K562 (cell line): ENCODE measurements at regions not wholly inside any gene's neighbourhood (a gene's known extent, or its start where the extent isn't known, plus 50 kb on each side); places are given as distances from the start of the nearest gene placed in this dataset.

ENCODE experiments used
- FOXJ2 ChIP-seq: fragments of 200-800 bp; sonication (Bioruptor generic); IDR thresholded peaks from 2 replicates; pipeline ENCODE4 v1.6.1; 2016; ENCODE audit warnings: missing genetic modification characterization, missing compliant biosample characterization
- LEF1 ChIP-seq: fragments of 450-650 bp; IDR thresholded peaks from 2 replicates; pipeline ENCODE4 v1.6.1; 2016; ENCODE audit warnings: mild to moderate bottlenecking
- MAZ ChIP-seq, 2 experiments: fragments of 450-650 bp in 1 of 2; sonication (generic) in 1 of 2; formaldehyde crosslinking; IDR thresholded peaks in 1 of 2; conservative IDR thresholded peaks in 1 of 2; 2 replicates each; pipeline versions ENCODE4 v1.4.0 to v1.5.0; 2020; ENCODE audit warnings: mild to moderate bottlenecking in 1 of 2, missing genetic modification reagents in 1 of 2
- MEF2A ChIP-seq: IDR thresholded peaks from 2 replicates; pipeline ENCODE4 v1.6.1; 2011; ENCODE audit warnings: low read depth, mild to moderate bottlenecking, low read length, moderate library complexity; ENCODE audit not compliant: control insufficient read depth
- NR2C1 ChIP-seq, 2 experiments: fragments of 450-650 bp; IDR thresholded peaks; 2 replicates each; pipeline ENCODE4 v1.6.1; 2017; ENCODE audit warnings: mild to moderate bottlenecking in 2 of 2, antibody characterized with exemption in 1 of 2, inconsistent platforms in 1 of 2, missing compliant biosample characterization in 1 of 2, missing genetic modification characterization in 1 of 2
- POLR2G ChIP-seq: fragments of 200-400 bp; formaldehyde crosslinking; IDR thresholded peaks from 2 replicates; pipeline ENCODE4 v1.6.1; 2017; ENCODE audit warnings: low read depth, mild to moderate bottlenecking, antibody characterized with exemption, low read length, moderate library complexity
- PTBP1 ChIP-seq: fragments of 200-400 bp; formaldehyde crosslinking; IDR thresholded peaks from 2 replicates; pipeline ENCODE4 v1.6.1; 2017; ENCODE audit warnings: low read depth, low read length
- SIX5 ChIP-seq, 2 experiments: IDR thresholded peaks; 2 replicates each; pipeline ENCODE4 v1.6.1; 2011; ENCODE audit warnings: low read length in 2 of 2, borderline replicate concordance in 1 of 2, low read depth in 1 of 2, mild to moderate bottlenecking in 1 of 2, moderate library complexity in 1 of 2; ENCODE audit not compliant: insufficient read depth in 1 of 2
- SMARCC2 ChIP-seq: fragments of 450-650 bp; IDR thresholded peaks from 2 replicates; pipeline ENCODE4 v1.6.1; 2017; ENCODE audit warnings: antibody characterized with exemption, moderate library complexity, mild to moderate bottlenecking, low read depth
- SMC3 ChIP-seq: conservative IDR thresholded peaks from 2 replicates; pipeline ENCODE4 v1.6.1; 2011; ENCODE audit warnings: low read depth, low read length, improper control_type of control experiment; ENCODE audit not compliant: insufficient read depth
- SRSF9 ChIP-seq: fragments of 200-400 bp; formaldehyde crosslinking; IDR thresholded peaks from 2 replicates; pipeline ENCODE4 v1.6.1; 2017; ENCODE audit warnings: low read depth, low read length, borderline replicate concordance
- XRCC5 ChIP-seq: fragments of 200-400 bp; formaldehyde crosslinking; IDR thresholded peaks from 2 replicates; pipeline ENCODE4 v1.6.1; 2017; ENCODE audit warnings: low read depth, mild to moderate bottlenecking, low read length
- YY1 ChIP-seq, 3 experiments: IDR thresholded peaks; 2 replicates each; pipeline ENCODE4 v1.6.1; 2011; ENCODE audit warnings: low read length in 2 of 3, mild to moderate bottlenecking in 2 of 3, moderate library complexity in 2 of 3, borderline replicate concordance in 1 of 3, control low read depth in 1 of 3, low read depth in 1 of 3; ENCODE audit not compliant: insufficient read depth in 3 of 3, insufficient replicate concordance in 2 of 3, control insufficient read depth in 1 of 3, insufficient read length in 1 of 3; ENCODE audit errors: extremely low read depth in 1 of 3
- ZFP30 ChIP-seq: fragments of 250-450 bp; sonication (Bioruptor Pico); IDR thresholded peaks from 2 replicates; pipeline ENCODE4 v1.8.0; 2022; ENCODE audit warnings: moderate library complexity, mild to moderate bottlenecking, inconsistent platforms, borderline replicate concordance
- ZKSCAN1 ChIP-seq: fragments of 150-350 bp; IDR thresholded peaks from 2 replicates; pipeline ENCODE4 v1.6.1; 2016; ENCODE audit warnings: low read depth, low read length
- ZNF165 ChIP-seq: fragments of 250-450 bp; sonication (Bioruptor Pico); IDR thresholded peaks from 2 replicates; pipeline ENCODE4 v1.4.0; 2020; ENCODE audit warnings: borderline replicate concordance
- ZNF316 ChIP-seq: fragments of 450-650 bp; IDR thresholded peaks from 2 replicates; pipeline ENCODE4 v1.6.1; 2016
- TF ChIP-seq, protein P1 (sequence below): sonication (generic); formaldehyde crosslinking; IDR thresholded peaks from 2 replicates; pipeline ENCODE4 v1.8.0; 2022; ENCODE audit warnings: mild to moderate bottlenecking, missing genetic modification reagents
- TF ChIP-seq, protein P2 (sequence below): fragments of 250-450 bp; sonication (Bioruptor Pico); IDR thresholded peaks from 2 replicates; pipeline ENCODE4 v1.8.0; 2022; ENCODE audit warnings: inconsistent platforms, mild to moderate bottlenecking, moderate library complexity, borderline replicate concordance
- TF ChIP-seq, protein P3 (sequence below): fragments of 250-450 bp; sonication (Bioruptor Pico); IDR thresholded peaks from 2 replicates; pipeline ENCODE4 v1.8.0; 2021; ENCODE audit warnings: mild to moderate bottlenecking, moderate library complexity
- TF ChIP-seq, protein P4 (sequence below): fragments of 250-450 bp; sonication (Bioruptor Pico); IDR thresholded peaks from 2 replicates; pipeline ENCODE4 v1.8.0; 2021; ENCODE audit warnings: moderate library complexity, mild to moderate bottlenecking, inconsistent platforms

DNA sequence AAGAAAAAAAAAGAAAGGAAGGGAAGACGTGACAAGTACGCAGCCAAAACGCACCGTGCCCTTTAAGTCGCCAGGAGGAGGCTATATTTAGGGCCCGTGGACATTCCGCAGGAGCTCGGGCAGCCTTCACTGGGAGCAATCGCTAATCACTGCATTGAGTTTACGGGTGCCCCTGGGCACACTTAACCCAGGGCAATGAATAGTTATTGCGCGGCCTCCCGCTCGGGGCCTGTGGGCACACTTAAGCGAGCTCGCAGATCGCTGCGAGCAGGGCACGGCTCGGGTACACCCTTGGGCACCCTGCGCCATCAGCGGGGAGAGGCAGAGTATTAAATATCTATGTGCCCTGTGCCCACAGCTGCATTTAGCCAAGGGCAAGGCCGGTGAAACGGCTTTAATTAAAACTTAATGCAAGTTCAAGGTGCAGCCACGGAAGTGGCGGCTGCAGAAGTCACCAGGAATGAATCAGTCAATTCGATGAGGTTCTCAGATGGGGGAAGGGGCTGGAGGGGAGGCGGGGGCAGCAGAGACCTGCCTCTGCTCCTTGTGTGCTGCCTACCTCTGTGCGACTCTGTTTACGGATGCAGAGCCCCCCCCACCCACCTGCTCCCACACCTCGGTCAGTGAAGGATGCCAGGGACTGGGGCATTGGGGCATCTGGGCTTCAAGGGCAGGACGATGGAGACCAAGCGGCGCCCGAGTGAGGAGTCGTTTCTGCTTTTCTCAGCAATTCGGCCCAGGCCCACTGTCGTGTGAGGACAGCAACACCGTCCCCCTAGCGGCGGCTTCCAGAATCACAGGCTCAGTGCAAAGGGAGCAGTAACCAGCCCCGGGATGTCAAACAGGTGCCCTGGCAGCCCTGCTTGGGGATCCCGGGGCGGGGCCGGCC is 51.8 kb upstream of the TARDBP start (continued):
- TF ChIP-seq YY1 (IDR thresholded peaks at IDR 0.05; ENCODE audit: borderline replicate concordance in 1 of 3, control insufficient read depth in 1 of 3, extremely low read depth in 1 of 3, insufficient read depth in 3 of 3, insufficient read length in 1 of 3, insufficient replicate concordance in 2 of 3, low read depth in 1 of 3, low read length in 2 of 3) = peak in 1 of 3 experiments; percentile 42
- no peak for TF ChIP-seq ZFP30
- TF ChIP-seq SIX5 (IDR thresholded peaks at IDR 0.05; ENCODE audit: borderline replicate concordance in 1 of 2, insufficient read depth in 1 of 2, low read depth in 1 of 2, low read length in 2 of 2) = no peak
- TF ChIP-seq ZKSCAN1 = no peak
- no peak for TF ChIP-seq LEF1
- TF ChIP-seq, protein P1, sequence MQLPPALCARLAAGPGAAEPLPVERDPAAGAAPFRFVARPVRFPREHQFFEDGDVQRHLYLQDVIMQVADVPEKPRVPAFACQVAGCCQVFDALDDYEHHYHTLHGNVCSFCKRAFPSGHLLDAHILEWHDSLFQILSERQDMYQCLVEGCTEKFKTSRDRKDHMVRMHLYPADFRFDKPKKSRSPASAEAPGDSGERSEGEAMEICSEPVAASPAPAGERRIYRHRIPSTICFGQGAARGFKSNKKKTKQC (CRISPR knock-in tag) = peak; percentile 46; the same call in 1 of the 2 replicates
- TF ChIP-seq SMC3 = peak; percentile 76
- TF ChIP-seq, protein P2, sequence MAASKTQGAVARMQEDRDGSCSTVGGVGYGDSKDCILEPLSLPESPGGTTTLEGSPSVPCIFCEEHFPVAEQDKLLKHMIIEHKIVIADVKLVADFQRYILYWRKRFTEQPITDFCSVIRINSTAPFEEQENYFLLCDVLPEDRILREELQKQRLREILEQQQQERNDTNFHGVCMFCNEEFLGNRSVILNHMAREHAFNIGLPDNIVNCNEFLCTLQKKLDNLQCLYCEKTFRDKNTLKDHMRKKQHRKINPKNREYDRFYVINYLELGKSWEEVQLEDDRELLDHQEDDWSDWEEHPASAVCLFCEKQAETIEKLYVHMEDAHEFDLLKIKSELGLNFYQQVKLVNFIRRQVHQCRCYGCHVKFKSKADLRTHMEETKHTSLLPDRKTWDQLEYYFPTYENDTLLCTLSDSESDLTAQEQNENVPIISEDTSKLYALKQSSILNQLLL (CRISPR knock-in tag) = no peak
- TF ChIP-seq SRSF9 = no peak
- TF ChIP-seq MAZ (CRISPR knock-in tag; conservative IDR thresholded peaks at IDR 0.05 in 1 of 2, IDR thresholded peaks at IDR 0.05 in 1 of 2) = peak in 1 of 2 experiments; percentile 44; a peak in 1 of 4 replicates
- TF ChIP-seq FOXJ2 (tag) = no peak
- peak; percentile 67 for TF ChIP-seq ZNF316
- 0 out of 2 replicates have a peak, but pooled peaks have one; percentile 76 for TF ChIP-seq PTBP1
- TF ChIP-seq, protein P3, sequence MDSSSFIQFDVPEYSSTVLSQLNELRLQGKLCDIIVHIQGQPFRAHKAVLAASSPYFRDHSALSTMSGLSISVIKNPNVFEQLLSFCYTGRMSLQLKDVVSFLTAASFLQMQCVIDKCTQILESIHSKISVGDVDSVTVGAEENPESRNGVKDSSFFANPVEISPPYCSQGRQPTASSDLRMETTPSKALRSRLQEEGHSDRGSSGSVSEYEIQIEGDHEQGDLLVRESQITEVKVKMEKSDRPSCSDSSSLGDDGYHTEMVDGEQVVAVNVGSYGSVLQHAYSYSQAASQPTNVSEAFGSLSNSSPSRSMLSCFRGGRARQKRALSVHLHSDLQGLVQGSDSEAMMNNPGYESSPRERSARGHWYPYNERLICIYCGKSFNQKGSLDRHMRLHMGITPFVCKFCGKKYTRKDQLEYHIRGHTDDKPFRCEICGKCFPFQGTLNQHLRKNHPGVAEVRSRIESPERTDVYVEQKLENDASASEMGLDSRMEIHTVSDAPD (CRISPR knock-in tag) = no peak
- TF ChIP-seq NR2C1 (IDR thresholded peaks at IDR 0.05) = no peak
- no peak for TF ChIP-seq NR2C1 (tag; IDR thresholded peaks at IDR 0.05)
- no peak for TF ChIP-seq POLR2G
- TF ChIP-seq SMARCC2 = no peak
- TF ChIP-seq XRCC5 = peak; percentile 80; the same call in 1 of the 2 replicates
- TF ChIP-seq, protein P4, sequence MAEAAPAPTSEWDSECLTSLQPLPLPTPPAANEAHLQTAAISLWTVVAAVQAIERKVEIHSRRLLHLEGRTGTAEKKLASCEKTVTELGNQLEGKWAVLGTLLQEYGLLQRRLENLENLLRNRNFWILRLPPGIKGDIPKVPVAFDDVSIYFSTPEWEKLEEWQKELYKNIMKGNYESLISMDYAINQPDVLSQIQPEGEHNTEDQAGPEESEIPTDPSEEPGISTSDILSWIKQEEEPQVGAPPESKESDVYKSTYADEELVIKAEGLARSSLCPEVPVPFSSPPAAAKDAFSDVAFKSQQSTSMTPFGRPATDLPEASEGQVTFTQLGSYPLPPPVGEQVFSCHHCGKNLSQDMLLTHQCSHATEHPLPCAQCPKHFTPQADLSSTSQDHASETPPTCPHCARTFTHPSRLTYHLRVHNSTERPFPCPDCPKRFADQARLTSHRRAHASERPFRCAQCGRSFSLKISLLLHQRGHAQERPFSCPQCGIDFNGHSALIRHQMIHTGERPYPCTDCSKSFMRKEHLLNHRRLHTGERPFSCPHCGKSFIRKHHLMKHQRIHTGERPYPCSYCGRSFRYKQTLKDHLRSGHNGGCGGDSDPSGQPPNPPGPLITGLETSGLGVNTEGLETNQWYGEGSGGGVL (CRISPR knock-in tag) = no peak
- TF ChIP-seq ZNF165 (CRISPR knock-in tag) = no peak
- TF ChIP-seq MEF2A = no peak
